ENCODE measurements at regions not wholly inside any gene's neighbourhood (a gene's known extent, or its start where the extent isn't known, plus 50 kb on each side); places are given as distances from the start of the nearest gene placed in this dataset.

- TF ChIP-seq POLR2A (IDR thresholded peaks at IDR 0.05) (no peak), EP300 (IDR thresholded peaks at IDR 0.05) (no peak)
- TF ChIP-seq, protein P1, sequence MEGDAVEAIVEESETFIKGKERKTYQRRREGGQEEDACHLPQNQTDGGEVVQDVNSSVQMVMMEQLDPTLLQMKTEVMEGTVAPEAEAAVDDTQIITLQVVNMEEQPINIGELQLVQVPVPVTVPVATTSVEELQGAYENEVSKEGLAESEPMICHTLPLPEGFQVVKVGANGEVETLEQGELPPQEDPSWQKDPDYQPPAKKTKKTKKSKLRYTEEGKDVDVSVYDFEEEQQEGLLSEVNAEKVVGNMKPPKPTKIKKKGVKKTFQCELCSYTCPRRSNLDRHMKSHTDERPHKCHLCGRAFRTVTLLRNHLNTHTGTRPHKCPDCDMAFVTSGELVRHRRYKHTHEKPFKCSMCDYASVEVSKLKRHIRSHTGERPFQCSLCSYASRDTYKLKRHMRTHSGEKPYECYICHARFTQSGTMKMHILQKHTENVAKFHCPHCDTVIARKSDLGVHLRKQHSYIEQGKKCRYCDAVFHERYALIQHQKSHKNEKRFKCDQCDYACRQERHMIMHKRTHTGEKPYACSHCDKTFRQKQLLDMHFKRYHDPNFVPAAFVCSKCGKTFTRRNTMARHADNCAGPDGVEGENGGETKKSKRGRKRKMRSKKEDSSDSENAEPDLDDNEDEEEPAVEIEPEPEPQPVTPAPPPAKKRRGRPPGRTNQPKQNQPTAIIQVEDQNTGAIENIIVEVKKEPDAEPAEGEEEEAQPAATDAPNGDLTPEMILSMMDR (IDR thresholded peaks at IDR 0.05), result no peak
Measured at GRCh38 chr20:60144404-60144803, 186.2 kb downstream of the CDH26 start.
